ENCODE measurements at regions not wholly inside any gene's neighbourhood (a gene's known extent, or its start where the extent isn't known, plus 50 kb on each side); places are given as distances from the start of the nearest gene placed in this dataset.

DNA sequence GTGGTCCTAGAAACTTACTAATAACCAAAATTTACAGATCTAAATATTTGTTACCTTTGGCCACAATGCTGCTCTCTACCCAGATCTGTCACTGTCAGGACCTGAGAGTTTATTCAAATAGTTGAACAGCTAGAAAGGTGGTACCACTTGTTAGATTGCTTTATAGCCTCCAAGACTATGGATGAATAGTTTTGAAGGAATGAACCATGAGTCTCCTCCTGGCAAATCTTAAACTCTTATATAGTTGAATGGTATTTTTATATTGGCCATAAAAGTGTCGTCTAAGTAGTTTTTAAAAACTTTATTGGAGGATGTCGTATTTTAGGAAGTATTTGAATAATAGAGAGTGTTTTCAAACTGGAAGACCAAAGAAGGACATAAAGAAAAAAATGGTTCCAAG is 178.7 kb downstream of the AHR start:
- TF ChIP-seq, protein P1, sequence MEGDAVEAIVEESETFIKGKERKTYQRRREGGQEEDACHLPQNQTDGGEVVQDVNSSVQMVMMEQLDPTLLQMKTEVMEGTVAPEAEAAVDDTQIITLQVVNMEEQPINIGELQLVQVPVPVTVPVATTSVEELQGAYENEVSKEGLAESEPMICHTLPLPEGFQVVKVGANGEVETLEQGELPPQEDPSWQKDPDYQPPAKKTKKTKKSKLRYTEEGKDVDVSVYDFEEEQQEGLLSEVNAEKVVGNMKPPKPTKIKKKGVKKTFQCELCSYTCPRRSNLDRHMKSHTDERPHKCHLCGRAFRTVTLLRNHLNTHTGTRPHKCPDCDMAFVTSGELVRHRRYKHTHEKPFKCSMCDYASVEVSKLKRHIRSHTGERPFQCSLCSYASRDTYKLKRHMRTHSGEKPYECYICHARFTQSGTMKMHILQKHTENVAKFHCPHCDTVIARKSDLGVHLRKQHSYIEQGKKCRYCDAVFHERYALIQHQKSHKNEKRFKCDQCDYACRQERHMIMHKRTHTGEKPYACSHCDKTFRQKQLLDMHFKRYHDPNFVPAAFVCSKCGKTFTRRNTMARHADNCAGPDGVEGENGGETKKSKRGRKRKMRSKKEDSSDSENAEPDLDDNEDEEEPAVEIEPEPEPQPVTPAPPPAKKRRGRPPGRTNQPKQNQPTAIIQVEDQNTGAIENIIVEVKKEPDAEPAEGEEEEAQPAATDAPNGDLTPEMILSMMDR (IDR thresholded peaks at IDR 0.05; ENCODE audit: insufficient read depth, missing control alignments) = no peak
- FAIRE-seq (no peak), DNase-seq (ENCODE audit: insufficient read length, low spot score) (no peak)

- FAIRE-seq (no peak), DNase-seq (ENCODE audit: insufficient read length, low spot score) (no peak)
- TF ChIP-seq, protein P1 (IDR thresholded peaks at IDR 0.05; ENCODE audit: insufficient read depth, missing control alignments) = no peak
Observed at GRCh38 chr7:17481118-17481517, 182.7 kb downstream of the AHR start.

DNA sequence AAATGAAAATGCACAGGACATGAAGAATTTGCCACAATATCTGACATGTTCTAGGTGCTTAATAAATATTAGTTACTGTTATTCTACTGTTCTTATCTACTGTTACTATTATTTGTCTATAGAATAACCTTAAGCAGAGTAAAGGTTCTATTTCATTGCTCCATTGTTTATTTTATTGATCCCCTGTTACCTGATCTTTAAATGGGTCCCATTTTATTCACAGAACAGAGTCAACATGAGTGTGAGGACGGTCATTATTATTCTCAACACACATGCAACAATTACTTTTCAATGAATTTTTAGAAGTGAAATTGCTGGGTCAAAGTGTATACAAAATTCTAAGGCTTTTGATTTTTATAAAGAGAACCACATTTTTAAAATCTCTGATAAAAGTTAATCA is 186.9 kb downstream of the AHR start:
- TF ChIP-seq, protein P1 (IDR thresholded peaks at IDR 0.05; ENCODE audit: insufficient read depth, missing control alignments) = no peak
- DNase-seq (ENCODE audit: insufficient read length, low spot score) (no peak), FAIRE-seq (no peak)

DNA sequence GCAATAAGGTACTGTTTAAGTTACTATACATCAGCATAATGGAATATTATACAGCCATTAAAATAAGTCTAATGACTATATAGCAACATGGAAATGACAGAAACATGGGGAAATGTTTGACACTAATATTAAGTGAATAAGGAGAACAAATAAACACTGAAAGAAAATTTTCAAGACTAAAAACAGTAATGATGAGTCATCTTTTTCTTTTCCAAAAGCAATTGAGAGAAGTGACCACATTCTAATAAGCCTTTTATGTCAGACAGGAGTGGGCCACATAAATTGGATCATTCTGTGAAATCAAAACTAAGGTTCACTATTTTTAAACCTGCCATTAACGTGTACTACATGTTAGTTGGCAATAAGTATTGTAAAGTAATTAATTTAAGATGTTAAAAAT is 187.5 kb downstream of the AHR start:
- no peak for DNase-seq (ENCODE audit: insufficient read length, low spot score)
- FAIRE-seq = no peak
- TF ChIP-seq, protein P1 (IDR thresholded peaks at IDR 0.05; ENCODE audit: insufficient read depth, missing control alignments) = no peak

DNA sequence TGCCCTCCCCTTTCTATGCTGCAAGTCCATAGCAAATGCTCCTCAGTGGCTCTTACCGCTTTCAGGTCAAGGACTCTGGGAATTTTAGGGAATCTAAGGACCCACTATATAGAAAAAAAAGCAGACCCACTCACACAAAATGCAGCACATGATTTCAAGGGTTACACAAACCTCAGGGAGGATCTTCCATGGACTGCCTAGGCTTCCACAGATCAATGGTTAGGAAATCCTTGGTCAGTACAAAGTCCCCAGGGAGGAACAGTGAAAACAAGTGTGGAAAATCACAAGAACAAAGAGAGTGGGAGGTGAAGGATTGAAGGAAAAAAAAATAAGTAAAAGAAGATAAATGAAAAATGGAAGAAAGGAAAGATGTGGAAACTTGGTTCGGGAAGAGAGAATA is 188.4 kb downstream of the AHR start:
- DNase-seq (ENCODE audit: insufficient read length, low spot score) (no peak), FAIRE-seq (no peak)
- TF ChIP-seq, protein P1 (IDR thresholded peaks at IDR 0.05; ENCODE audit: insufficient read depth, missing control alignments) = no peak

DNA sequence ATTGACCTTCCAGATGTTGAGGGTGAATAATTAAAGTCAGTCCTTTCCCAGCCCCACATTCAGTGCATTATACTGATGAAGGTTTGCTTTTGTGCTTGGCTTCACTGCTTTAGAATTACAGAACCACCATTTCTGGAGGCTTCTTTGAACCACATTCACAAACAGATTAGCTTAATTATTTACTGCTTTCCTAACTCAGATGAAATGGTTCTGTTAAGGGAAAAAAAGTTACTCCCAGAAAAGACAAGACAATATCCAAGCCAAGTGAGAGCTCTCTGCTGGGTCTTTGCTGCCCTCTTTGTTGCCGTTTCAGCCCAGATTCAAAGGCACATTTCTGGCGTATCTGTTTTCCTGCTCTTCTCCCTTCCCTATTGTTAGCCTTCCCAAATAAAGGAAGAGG is 188.9 kb downstream of the AHR start:
- no peak for FAIRE-seq
- TF ChIP-seq, protein P1 (IDR thresholded peaks at IDR 0.05; ENCODE audit: insufficient read depth, missing control alignments) = no peak
- no peak for DNase-seq (ENCODE audit: insufficient read length, low spot score)

DNA sequence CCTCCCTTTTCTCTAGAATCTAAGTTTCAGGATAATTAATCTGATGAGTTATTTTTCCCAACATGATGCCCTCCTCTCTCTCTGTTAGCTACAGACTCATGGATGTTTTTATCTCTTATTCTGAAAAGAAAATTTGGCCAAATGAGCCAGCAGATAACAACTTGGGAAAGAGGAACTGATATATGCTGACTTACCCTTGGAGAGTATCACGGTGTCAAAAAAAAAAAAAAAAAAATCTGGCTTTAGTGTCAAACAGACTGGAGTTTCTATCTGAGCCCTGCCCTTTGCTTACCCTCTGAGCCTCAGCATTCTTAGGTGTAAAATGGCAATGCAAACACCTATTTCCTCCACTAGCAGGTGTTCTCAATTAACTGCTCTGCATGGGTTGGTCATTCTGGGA is 190.4 kb downstream of the AHR start:
- no peak for FAIRE-seq
- DNase-seq (ENCODE audit: insufficient read length, low spot score) = no peak
- TF ChIP-seq, protein P1 (IDR thresholded peaks at IDR 0.05; ENCODE audit: insufficient read depth, missing control alignments) = no peak
